ENCODE measurements at regions not wholly inside any gene's neighbourhood (a gene's known extent, or its start where the extent isn't known, plus 50 kb on each side); places are given as distances from the start of the nearest gene placed in this dataset.

GRCh38 chr10:4506095-4506494 lies 319.9 kb upstream of the AKR1E2 start:
- Histone ChIP-seq H3K4me2 (ENCODE audit: insufficient read depth, low read length) (no peak overlapping the region), H2AFZ (ENCODE audit: low read depth, low read length) (no peak overlapping the region), H3K79me2 (ENCODE audit: control insufficient read depth, insufficient read depth, low read length) (no peaks in the 10 kb centered on the region), H4K20me1 (replicated peaks; ENCODE audit: control insufficient read depth, insufficient read depth, low read length) (no peaks in the 10 kb centered on the region), H3K9ac (ENCODE audit: insufficient read depth in 1 of 2, low read depth in 2 of 2, low read length in 2 of 2) (no peak overlapping the region), H3K4me1 (replicated peaks in 1 of 2; ENCODE audit: control insufficient read depth in 2 of 2, insufficient read depth in 2 of 2, low read length in 2 of 2) (no peaks in the 10 kb centered on the region), H3K27ac (ENCODE audit: extremely low read depth, low read depth, low read length) (no peak overlapping the region), H3K36me3 (ENCODE audit: control insufficient read depth, insufficient read depth, low read length) (no peaks in the 10 kb centered on the region), H3K9me3 (replicated peaks; ENCODE audit: control insufficient read depth, insufficient read depth, low read depth, low read length) (no peaks in the 10 kb centered on the region), H3K9me1 (ENCODE audit: control insufficient read depth, insufficient read depth, low read length) (no peaks in the 10 kb centered on the region), H3K4me3 (no peak overlapping the region), H3K27me3 (ENCODE audit: control insufficient read depth in 2 of 2, insufficient read depth in 2 of 2, low read length in 2 of 2) (peaks cover 0 to 17% of the 10 kb centered on the region in 2 experiments; a peak in 3 of 5 replicates)
- WGBS (ENCODE audit: insufficient coverage, low coverage, missing lambda C conversion rate) = 3% methylated on average over 2 of the region's 2 CpGs
- no peak for TF ChIP-seq MCM5 (IDR thresholded peaks at IDR 0.05; ENCODE audit: low read depth)
- TF ChIP-seq ETS1 (conservative IDR thresholded peaks at IDR 0.05; ENCODE audit: control insufficient read depth, low read depth, low read length) = no peak
- TF ChIP-seq POU5F1 (IDR thresholded peaks at IDR 0.05; ENCODE audit: borderline replicate concordance, low read depth, low read length, partially characterized antibody) = no peak
- TF ChIP-seq SIX5 (IDR thresholded peaks at IDR 0.05; ENCODE audit: borderline replicate concordance in 1 of 2, insufficient read depth in 1 of 2, low read depth in 1 of 2, low read length in 2 of 2) = no peak
- TF ChIP-seq BDP1 (IDR thresholded peaks at IDR 0.05; ENCODE audit: insufficient read depth, insufficient read length) = no peak
- no peak for TF ChIP-seq ZNF507 (tag; conservative IDR thresholded peaks at IDR 0.05)
- no peak for TF ChIP-seq NCOA2 (IDR thresholded peaks at IDR 0.05; ENCODE audit: partially characterized antibody in 2 of 2)
- TF ChIP-seq CAMTA2 (CRISPR knock-in tag; conservative IDR thresholded peaks at IDR 0.05) = no peak
- no peak for TF ChIP-seq NEUROD1 (IDR thresholded peaks at IDR 0.05; ENCODE audit: borderline replicate concordance, low read depth, low read length, partially characterized antibody)
- TF ChIP-seq, protein P1, sequence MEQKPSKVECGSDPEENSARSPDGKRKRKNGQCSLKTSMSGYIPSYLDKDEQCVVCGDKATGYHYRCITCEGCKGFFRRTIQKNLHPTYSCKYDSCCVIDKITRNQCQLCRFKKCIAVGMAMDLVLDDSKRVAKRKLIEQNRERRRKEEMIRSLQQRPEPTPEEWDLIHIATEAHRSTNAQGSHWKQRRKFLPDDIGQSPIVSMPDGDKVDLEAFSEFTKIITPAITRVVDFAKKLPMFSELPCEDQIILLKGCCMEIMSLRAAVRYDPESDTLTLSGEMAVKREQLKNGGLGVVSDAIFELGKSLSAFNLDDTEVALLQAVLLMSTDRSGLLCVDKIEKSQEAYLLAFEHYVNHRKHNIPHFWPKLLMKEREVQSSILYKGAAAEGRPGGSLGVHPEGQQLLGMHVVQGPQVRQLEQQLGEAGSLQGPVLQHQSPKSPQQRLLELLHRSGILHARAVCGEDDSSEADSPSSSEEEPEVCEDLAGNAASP (IDR thresholded peaks at IDR 0.05) = no peak
- TF ChIP-seq SOX6 (IDR thresholded peaks at IDR 0.05) = no peak
- TF ChIP-seq RAD21 (CRISPR knock-in tag; conservative IDR thresholded peaks at IDR 0.05 in 1 of 2, IDR thresholded peaks at IDR 0.05 in 1 of 2) = no peak
- TF ChIP-seq PHTF2 (CRISPR knock-in tag; IDR thresholded peaks at IDR 0.05) = no peak
- no peak for TF ChIP-seq ZNF282 (CRISPR knock-in tag; IDR thresholded peaks at IDR 0.05)
- no peak for TF ChIP-seq CBX3 (IDR thresholded peaks at IDR 0.05; ENCODE audit: borderline replicate concordance in 1 of 2, low read length in 2 of 2)
- TF ChIP-seq HES1 (IDR thresholded peaks at IDR 0.05; ENCODE audit: low read depth) = no peak
- TF ChIP-seq, protein P2, sequence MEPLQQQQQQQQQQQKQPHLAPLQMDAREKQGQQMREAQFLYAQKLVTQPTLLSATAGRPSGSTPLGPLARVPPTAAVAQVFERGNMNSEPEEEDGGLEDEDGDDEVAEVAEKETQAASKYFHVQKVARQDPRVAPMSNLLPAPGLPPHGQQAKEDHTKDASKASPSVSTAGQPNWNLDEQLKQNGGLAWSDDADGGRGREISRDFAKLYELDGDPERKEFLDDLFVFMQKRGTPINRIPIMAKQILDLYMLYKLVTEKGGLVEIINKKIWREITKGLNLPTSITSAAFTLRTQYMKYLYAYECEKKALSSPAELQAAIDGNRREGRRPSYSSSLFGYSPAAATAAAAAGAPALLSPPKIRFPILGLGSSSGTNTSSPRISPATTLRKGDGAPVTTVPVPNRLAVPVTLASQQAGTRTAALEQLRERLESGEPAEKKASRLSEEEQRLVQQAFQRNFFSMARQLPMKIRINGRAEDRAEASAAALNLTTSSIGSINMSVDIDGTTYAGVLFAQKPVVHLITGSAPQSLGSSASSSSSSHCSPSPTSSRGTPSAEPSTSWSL (CRISPR knock-in tag; IDR thresholded peaks at IDR 0.05; ENCODE audit: borderline replicate concordance) = no peak
- CTCF ChIA-PET (ENCODE audit: low intra/inter-chr PET ratio) = no interaction called here
- ATAC-seq (no peak), DNase-seq (ENCODE audit: extremely low read depth in 1 of 4, low spot score in 3 of 4) (no peak), FAIRE-seq (no peak)
- intact Hi-C loops (cut with micrococcal nuclease) = no loop called here
- POLR2A ChIA-PET = no interaction called here
- no TSS peak for BruUV-seq (replicated peaks)
- in situ Hi-C loops (cut with MboI) = no loop called here

Measured in K562 (cell line).